Cardiac fibroblast (primary cell): ENCODE measurements at regions not wholly inside any gene's neighbourhood (a gene's known extent, or its start where the extent isn't known, plus 50 kb on each side); places are given as distances from the start of the nearest gene placed in this dataset.

ENCODE experiments used
- DNase-seq, 2 donors: peaks; one replicate each; pipeline versions ENCODE4 v3.0.0 to v3.0.0-alpha.2; 2010; ENCODE audit warnings: low read depth in 2 of 2
- H3K4me3 ChIP-seq, 2 donors: replicated peaks in 1 of 2; 1 replicate in 1 of 2; 2 replicates in 1 of 2; pipeline ENCODE4 v1.5.1; 2011; ENCODE audit warnings: low read depth in 2 of 2, low read length in 2 of 2, mild to moderate bottlenecking in 2 of 2, moderate library complexity in 1 of 2
- CTCF ChIP-seq: IDR thresholded peaks from one replicate; pipeline ENCODE4 v1.5.1; 2011; ENCODE audit warnings: low read depth, mild to moderate bottlenecking, low read length, inconsistent platforms

GRCh38 chr14:71203306-71203705 lies 296.0 kb downstream of the PCNX1 start:
- no peak for DNase-seq
- no peak overlapping the region for H3K4me3 ChIP-seq
- TF ChIP-seq CTCF = no peak

GRCh38 chr14:71204231-71204630 lies 297.0 kb downstream of the PCNX1 start:
- TF ChIP-seq CTCF = no peak
- no peak overlapping the region for H3K4me3 ChIP-seq
- DNase-seq = no peak

DNA sequence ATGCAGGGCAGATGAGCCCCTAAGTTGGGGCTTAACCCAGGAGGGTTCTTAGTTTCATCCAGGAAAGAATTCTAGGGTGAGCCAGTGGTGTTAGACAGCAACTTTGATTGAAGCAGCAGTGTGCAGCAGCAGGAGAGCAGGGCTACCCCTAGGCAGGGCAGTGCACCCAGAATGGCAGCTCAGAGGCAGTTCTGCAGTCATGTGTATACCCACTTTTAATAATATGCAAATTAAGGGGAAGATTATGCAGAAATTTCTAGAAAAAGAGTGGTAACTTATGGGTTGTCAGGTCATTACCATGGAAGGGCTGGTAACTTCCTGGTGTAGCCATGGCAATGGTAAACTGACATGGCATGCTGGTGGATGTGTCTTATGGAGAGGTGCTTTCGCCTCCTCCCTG lies 297.5 kb downstream of the PCNX1 start:
- DNase-seq = no peak
- no peak overlapping the region for H3K4me3 ChIP-seq
- TF ChIP-seq CTCF = no peak

DNA sequence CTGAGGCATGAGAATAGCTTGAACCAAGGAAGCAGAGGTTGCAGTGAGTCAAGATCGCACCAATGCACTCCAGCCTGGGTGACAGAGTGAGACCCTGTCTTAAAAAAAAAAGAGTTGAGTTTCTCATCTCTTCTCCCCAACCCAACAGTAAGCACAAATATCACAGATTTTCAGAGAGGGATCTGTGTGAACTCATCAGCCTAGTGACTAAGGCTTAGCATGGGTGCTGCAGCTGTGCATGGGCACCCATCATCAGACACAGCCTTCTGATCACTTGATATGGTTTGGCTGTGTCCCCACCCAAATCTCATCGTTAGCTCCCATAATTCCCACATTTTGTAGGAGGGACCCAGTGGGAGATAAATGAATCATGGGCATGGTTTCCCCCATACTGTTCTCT lies 298.9 kb downstream of the PCNX1 start:
- no peak for TF ChIP-seq CTCF
- no peak for DNase-seq
- H3K4me3 ChIP-seq = no peak overlapping the region

- no peak overlapping the region for H3K4me3 ChIP-seq
- no peak for TF ChIP-seq CTCF
- DNase-seq = peak; percentile 87 to 91
Measured at GRCh38 chr14:71206766-71207371, 299.6 kb downstream of the PCNX1 start.

GRCh38 chr14:71208702-71209357 lies 301.6 kb downstream of the PCNX1 start:
- no peak overlapping the region for H3K4me3 ChIP-seq
- no peak for TF ChIP-seq CTCF

More at GRCh38 chr14:71208702-71209357, 301.6 kb downstream of the PCNX1 start:
- no peak for DNase-seq
